Activated effector memory CD4-positive, alpha-beta T cell treated with Interleukin-2 at 50 U/mL for 16 hours (primary cell): ENCODE measurements at regions not wholly inside any gene's neighbourhood (a gene's known extent, or its start where the extent isn't known, plus 50 kb on each side); places are given as distances from the start of the nearest gene placed in this dataset.

ENCODE experiments used
- DNase-seq: peaks from one replicate; pipeline ENCODE4 v3.0.0-alpha.2; 2020

- no peak for DNase-seq
Observed at GRCh38 chr7:3238525-3239210, 62.4 kb upstream of the SDK1 start.

- DNase-seq = no peak
Observed at GRCh38 chr7:3239291-3239691, 61.8 kb upstream of the SDK1 start.

- no peak for DNase-seq
Observed at GRCh38 chr7:3240826-3241430, 60.1 kb upstream of the SDK1 start.

GRCh38 chr7:3241686-3242258 lies 59.3 kb upstream of the SDK1 start:
- DNase-seq = no peak

DNA sequence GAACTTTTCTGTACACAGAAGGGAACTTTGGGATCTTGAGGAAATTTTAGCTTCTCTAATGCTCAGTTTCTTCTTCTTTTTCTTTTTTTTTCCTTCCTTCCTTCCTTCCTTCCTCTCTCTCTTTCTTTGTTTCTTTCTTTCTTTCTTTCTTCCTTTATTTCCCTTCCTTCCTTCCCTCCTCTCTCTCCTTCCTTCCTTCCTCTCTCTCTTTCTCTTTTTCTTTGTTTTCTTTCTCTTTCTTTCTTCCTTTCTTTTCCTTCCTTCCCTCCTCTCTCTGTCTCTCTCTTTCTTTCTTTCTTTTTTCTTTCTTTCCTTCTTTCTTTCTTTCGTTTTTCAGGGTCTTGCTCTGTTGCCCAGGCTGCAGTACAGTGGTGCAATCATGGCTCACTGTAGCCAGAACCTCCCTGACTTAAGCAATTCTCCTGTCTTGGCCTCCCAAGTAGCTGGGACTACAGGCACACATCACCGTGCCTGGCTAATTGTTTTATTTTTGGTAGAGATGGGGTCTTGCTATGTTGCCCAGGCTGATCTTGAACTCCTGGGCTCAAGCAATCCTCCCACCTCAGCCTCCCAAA lies 58.6 kb upstream of the SDK1 start:
- DNase-seq = no peak

DNA sequence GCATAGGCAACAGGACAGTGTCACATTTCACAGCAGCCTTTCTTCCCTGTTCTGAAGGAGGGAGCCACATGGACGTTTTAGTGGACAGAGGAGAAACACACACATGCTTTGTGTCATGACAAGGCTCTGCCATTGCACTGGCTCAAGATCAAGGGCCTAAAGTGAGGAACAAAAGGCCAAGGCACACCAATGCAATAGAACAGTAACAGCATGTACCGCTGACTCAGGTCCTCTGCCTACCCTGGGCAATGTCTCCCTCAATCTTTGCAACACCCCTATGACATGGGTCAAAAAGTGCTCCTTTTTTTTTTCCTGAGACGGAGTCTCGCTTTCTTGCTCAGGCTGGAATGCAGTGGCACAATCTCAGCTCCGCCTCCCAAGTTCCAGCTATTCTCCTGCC lies 57.8 kb upstream of the SDK1 start:
- no peak for DNase-seq

- DNase-seq = no peak
Observed at GRCh38 chr7:3243680-3244079, 57.4 kb upstream of the SDK1 start.

DNA sequence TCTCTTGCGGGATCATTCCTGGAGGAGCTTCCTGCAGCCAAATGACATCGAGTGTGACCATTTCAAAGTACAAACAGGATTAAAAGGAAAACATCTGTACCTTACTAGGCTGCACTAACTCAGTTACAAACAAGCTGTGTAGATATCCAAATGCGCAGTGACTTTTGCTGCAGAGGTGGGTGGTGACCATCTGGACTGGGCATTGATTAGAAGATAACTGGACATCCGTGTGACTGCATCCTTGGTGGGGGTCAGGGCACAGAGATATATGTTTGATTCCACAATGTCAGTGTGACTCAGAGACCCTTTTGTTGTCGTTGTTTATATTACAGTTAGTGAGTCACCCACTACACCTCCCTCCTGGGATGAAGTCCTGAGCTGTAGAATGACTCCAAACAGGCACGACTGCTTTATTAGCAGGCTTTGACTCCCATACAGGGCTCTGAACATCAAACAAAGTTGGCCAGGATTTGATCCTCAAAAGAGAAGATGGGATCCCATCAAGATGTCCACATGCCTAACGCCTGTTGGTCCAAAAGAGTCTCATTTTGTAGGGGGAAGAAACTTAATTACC lies 56.7 kb upstream of the SDK1 start:
- no peak for DNase-seq

DNA sequence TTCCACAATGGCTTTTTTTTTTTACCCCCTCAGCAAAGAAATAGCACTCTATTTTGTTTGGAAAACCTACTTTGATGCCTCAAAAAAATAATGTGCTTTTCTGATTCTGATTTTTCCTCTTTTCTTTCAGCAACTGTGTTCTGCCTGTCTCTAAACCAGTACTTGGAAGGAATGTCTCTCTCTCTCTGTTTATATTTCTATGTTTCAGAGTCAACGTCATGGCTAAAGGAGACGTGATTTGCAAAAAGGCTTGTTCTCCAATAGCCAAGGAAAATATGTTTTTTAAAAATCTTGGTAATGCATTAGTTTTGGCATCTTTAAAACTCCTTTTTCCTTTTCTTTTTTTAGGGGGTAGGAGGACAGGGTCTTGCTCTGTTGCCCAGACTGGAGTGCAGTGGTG lies 56.0 kb upstream of the SDK1 start:
- DNase-seq = no peak

DNA sequence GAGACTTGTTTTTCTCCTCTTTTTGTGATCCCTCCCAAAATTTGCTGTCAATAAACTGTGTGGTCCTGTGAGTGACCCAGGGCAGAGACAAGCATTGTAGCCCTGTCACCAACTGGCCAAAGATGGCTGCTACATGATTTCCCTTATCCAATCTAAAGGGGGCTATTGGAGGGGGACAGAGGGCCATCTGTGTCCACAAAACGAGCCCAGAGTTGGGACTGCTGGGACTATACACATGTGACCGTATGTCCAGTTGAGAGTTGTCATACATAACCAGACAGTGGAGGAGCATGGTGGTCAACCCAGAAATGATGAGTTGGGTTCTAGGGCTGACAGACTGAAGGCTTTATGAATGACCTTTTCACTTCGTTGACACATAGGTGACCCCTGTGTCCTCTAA lies 55.3 kb upstream of the SDK1 start:
- no peak for DNase-seq

DNA sequence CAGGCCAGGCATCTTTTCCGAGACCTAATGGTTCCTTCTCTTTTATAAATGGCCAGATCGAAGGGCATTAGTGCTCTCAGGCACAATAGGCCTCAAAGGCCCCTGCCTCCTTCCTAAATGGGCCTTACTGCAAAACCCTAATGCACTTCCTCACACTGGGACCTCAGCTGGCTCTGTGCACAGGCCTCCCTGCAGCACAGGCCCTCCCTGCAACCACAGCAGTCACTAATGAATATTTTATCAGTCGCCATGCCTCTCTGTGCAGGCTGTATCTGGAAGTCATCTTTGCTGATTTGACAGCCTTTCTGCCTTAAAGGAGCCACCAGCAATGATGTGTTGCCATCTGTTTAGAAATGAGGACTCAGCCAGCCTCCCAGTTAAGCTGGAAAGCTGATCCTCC lies 54.9 kb upstream of the SDK1 start:
- no peak for DNase-seq

DNA sequence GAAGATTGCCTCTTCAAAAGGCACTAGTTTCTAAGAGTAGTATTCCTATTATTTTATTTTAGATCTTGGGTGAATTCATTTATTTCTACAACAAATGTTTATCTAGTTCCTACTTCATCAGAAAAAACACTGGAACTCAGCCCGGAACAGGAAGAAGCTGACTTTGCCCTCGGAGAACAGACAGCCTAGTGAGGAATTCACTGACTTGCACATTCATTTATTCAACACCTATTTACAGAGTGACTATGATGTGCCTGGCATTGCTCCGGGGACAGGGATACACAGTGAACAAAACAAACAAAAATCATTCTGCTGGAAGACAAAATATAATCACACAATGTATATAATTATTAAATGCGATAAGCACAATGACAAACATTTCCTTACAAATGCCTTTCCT lies 54.4 kb upstream of the SDK1 start:
- no peak for DNase-seq

DNA sequence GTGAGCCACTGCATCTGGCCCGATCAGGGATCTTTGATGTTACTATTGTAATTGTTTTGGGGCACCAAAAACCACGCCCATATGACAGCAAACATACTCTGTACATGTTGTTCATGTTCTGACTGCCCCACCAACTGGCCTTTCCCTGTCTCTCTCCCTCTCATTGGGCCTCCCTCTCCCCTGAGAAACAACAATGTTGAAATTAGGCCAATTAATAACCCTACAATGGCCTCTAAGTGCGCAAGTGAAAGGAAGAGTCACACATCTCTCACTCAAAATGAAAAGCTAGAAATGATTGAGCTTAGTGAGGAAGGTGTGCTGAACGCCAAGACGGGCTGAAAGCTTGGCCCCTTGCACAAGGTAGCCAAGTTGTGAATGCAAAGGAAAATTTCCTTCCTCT lies 50.3 kb upstream of the SDK1 start:
- no peak for DNase-seq
